GM06990 (cell line): ENCODE measurements at regions not wholly inside any gene's neighbourhood (a gene's known extent, or its start where the extent isn't known, plus 50 kb on each side); places are given as distances from the start of the nearest gene placed in this dataset.

Source experiments
- DNase-seq: peaks from one replicate; pipeline ENCODE4 v3.0.0-alpha.2; 2011; ENCODE audit not compliant: insufficient read length; ENCODE audit errors: extremely low read depth
- H3K27me3 ChIP-seq: replicated peaks from 2 replicates; pipeline ENCODE4 v1.6.0; 2011; ENCODE audit warnings: low read length; ENCODE audit not compliant: control insufficient read depth, insufficient read depth
- H3K36me3 ChIP-seq: 2 replicates; pipeline ENCODE4 v1.5.1; 2011; ENCODE audit warnings: low read length; ENCODE audit not compliant: control insufficient read depth, insufficient read depth
- H3K4me3 ChIP-seq: replicated peaks from 2 replicates; pipeline ENCODE4 v1.5.1; 2011; ENCODE audit warnings: low read depth, mild to moderate bottlenecking, control low read depth, low read length
- CTCF ChIP-seq: IDR thresholded peaks from 2 replicates; pipeline ENCODE4 v1.5.1; 2011; ENCODE audit warnings: low read length, control low read depth, mild to moderate bottlenecking, inconsistent platforms; ENCODE audit not compliant: insufficient read depth, poor library complexity, severe bottlenecking

DNA sequence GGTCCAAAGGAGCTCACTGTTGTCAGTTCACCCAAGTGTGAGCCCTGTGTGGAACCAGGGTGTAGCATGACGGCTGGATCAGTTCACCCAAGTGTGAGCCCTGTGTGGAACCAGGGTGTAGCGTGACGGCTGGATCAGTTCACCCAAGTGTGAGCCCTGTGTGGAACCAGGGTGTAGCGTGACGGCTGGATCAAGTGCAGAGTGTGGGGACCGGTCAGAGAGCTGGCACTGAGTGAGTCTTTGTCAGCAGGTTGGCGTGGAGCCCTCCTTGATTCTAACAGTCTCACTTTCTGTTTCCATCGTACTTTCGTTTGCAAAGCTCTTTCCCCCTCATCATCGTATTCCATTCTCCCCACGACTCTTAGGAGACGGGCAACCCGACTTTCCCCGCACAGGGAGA lies 57.9 kb upstream of the DLG1 start:
- H3K36me3 ChIP-seq, result no peaks in the 10 kb centered on the region
- no peak for DNase-seq
- no peak for TF ChIP-seq CTCF
- H3K4me3 ChIP-seq, result peak overlapping the region; percentile 25; the same call in 1 of the 2 replicates
- H3K27me3 ChIP-seq, result no peaks in the 10 kb centered on the region

DNA sequence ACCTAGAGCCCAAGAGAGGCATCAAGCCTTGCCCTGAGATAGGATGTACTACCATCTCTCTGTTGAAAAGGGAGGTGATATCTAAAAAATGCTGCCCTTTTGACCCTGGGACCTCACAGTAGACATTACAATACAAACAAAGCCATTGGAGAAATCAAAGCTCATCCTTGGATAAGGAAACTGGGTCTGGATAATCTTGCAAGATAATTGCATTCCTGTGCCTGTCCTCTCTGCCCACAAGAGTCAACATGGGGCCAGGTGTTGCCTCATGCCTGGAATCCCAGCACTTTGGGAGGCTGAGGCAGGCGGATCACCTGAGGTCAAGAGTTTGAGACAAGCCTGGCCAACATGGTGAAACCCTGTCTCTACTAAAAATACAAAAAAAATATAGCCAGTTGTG lies 57.3 kb upstream of the DLG1 start:
- H3K4me3 ChIP-seq, result no peak overlapping the region
- no peak for DNase-seq
- no peaks in the 10 kb centered on the region for H3K36me3 ChIP-seq
- H3K27me3 ChIP-seq, result no peaks in the 10 kb centered on the region
- TF ChIP-seq CTCF, result no peak

DNA sequence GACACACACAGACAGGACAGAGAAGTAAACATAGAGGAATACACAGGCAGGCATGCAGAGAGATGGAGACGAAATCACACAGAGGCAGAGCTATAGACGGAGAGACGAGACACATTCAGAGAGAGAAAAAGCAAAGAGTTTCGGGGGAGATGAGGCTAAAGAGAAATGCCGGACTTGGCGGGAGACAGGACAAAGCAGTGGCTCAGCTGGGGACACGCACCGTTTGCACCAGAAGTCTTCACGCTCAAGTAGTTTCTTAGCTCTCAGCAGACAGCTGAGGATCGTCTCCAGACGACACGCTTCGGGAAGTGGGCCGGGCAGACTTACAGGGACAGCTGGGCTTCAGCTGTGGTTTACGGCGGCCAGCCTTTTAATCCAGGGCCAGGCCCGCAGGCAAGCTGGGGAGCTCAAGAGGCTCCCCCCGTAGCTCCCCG lies 56.2 kb upstream of the DLG1 start:
- Histone ChIP-seq H3K27me3 (no peaks in the 10 kb centered on the region), H3K36me3 (no peaks in the 10 kb centered on the region), H3K4me3 (no peak overlapping the region)
- no peak for DNase-seq
- TF ChIP-seq CTCF, result no peak

DNA sequence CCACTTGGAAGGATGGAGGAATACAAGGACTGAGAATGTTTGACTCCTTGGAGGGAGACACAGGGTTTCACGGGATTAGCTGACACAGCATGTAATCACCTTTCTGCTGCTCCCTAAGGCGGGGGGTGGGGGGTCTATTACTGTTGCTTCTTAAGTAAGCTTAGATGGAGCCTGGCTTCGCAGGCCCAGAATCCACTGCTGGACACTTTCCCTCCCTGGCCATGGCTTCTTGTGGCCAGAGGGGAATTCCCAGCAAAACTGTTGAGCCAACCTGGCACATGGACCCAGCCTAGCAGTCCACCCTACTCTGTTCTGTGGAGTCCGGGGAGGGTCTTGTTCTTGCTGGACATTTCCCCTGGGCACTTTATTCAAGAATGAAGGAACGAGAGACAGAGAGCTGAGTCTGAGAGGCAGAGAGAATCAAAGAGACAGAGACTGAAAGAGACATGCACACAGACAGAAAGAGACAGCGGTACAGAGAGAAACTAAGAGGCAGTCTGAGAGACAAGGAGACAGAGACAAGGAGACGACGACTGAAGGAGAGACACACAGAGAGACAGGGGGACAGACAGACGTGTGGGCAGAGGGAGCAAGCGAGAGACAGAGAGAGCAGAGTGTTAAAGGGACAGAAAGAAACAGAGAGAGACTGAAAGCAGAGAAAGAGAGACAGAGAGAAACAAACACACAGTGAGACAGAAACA lies 55.6 kb upstream of the DLG1 start:
- no peak for TF ChIP-seq CTCF
- DNase-seq, result no peak
- Histone ChIP-seq H3K4me3 (no peak overlapping the region), H3K36me3 (no peaks in the 10 kb centered on the region), H3K27me3 (no peaks in the 10 kb centered on the region)

DNA sequence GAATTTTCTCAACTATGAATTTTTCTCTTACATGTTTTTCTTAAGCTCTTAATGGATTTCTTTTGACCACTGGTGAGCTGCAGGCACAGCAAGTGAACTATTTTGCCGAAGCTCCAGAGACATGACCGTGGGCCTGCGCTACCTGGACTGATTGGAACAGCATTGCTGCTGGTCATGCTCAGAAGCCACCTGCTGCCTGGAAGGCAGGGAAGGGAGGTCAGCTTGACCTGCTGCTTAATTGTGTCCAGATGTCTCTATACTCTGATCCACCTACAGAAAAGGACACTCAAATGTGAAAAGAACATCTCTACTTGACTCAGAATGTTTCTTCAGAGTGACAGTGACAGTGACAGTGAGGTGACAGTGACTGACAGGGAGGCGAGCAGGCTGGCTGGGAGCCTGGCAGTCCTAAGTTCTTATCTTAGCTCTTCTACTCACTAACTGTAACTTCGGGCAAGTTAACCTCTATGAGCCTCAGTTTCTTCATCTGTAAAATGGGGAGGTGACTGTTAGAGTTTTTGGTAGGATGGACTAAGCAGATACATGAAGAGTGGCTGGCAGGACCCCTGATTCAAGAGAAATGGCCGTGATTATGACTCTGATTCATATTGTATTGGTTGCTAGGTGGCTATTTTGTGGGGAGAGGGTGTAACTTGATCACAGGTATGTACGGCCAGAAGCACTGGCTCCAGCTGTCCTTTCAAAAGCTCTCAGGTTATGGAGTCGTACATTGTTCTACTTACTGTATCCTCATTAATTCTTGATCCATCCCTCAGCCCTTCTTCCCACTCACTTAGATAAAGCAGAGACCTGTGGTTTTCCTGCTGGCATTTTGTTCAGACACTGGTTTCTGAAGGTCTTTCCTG lies 54.8 kb upstream of the DLG1 start:
- no peaks in the 10 kb centered on the region for H3K36me3 ChIP-seq

More for the DNA sequence above, 54.8 kb upstream of the DLG1 start:
- DNase-seq, result no peak
- no peak for TF ChIP-seq CTCF
- Histone ChIP-seq H3K27me3 (no peaks in the 10 kb centered on the region), H3K4me3 (no peak overlapping the region)
